ENCODE measurements at regions not wholly inside any gene's neighbourhood (a gene's known extent, or its start where the extent isn't known, plus 50 kb on each side); places are given as distances from the start of the nearest gene placed in this dataset.

DNA sequence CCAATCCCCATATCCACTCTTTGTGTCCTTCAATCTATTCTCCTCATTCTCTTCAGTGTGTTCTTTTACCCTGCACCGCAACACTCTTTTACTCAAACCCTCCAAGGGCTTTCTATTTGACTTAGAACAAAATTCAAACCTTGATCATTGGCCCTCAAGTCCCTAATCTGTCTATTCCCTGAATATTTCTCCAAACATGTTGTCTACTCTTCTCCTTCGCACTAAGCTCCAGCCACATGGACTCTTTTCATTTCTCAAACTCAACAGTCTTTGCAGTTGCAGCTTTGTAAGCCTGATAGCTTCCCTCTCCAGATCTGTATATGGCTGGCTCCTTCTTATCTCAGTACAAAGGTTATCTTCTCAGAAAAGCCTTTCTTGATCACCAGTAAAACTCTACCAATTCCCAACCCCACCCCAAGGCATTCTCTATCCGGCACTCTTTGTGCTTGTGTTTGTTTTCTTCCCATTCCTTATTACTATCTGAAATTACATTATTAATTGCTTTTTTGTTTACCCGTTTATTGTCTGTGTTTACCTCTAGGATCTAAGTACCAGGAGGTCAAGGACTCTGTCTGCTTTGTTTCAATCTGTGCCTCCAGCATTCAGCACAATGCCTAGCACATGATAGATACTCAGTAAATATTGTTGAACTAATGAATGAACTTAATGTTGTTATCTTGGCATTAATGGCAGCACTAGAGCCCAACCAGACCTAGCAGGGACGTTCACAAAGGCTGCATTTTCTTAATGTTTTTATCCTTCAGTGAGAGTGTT is 147.4 kb downstream of the BBOX1 start:
- Histone ChIP-seq H3K4me3 (no peak overlapping the region), H3K9me3 (no peaks in the 10 kb centered on the region), H3K27ac (no peak overlapping the region), H3K36me3 (no peaks in the 10 kb centered on the region), H3K4me1 (no peaks in the 10 kb centered on the region), H3K27me3 (no peaks in the 10 kb centered on the region)
- TF ChIP-seq, protein P1, sequence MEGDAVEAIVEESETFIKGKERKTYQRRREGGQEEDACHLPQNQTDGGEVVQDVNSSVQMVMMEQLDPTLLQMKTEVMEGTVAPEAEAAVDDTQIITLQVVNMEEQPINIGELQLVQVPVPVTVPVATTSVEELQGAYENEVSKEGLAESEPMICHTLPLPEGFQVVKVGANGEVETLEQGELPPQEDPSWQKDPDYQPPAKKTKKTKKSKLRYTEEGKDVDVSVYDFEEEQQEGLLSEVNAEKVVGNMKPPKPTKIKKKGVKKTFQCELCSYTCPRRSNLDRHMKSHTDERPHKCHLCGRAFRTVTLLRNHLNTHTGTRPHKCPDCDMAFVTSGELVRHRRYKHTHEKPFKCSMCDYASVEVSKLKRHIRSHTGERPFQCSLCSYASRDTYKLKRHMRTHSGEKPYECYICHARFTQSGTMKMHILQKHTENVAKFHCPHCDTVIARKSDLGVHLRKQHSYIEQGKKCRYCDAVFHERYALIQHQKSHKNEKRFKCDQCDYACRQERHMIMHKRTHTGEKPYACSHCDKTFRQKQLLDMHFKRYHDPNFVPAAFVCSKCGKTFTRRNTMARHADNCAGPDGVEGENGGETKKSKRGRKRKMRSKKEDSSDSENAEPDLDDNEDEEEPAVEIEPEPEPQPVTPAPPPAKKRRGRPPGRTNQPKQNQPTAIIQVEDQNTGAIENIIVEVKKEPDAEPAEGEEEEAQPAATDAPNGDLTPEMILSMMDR (IDR thresholded peaks at IDR 0.05): no peak
- intact Hi-C loops (cut with DNase I): loop anchor here (10.0 kb wide), 1 partner anchor 197 kb away; no protein-coding TSS in a partner anchor
- DNase-seq (ENCODE audit: low spot score in 2 of 2): no peak

- intact Hi-C loops (cut with DNase I): loop anchor here (10.0 kb wide), 1 partner anchor 198 kb away; no protein-coding TSS in a partner anchor
- Histone ChIP-seq H3K4me3 (no peak overlapping the region), H3K36me3 (no peaks in the 10 kb centered on the region), H3K27me3 (no peaks in the 10 kb centered on the region), H3K4me1 (no peaks in the 10 kb centered on the region), H3K9me3 (no peaks in the 10 kb centered on the region), H3K27ac (no peak overlapping the region)
- TF ChIP-seq, protein P1 (IDR thresholded peaks at IDR 0.05): no peak
- DNase-seq (ENCODE audit: low spot score in 2 of 2): no peak
Measured at GRCh38 chr11:27187075-27187847, 146.6 kb downstream of the BBOX1 start.

- no peak overlapping the region for H3K27ac ChIP-seq
- intact Hi-C loops (cut with DNase I): loop anchor here (10.0 kb wide), 1 partner anchor 198 kb away; no protein-coding TSS in a partner anchor
- no peak overlapping the region for H3K4me3 ChIP-seq
- H3K27me3 ChIP-seq: no peaks in the 10 kb centered on the region
- H3K4me1 ChIP-seq: no peaks in the 10 kb centered on the region
- H3K9me3 ChIP-seq: no peaks in the 10 kb centered on the region
- DNase-seq (ENCODE audit: low spot score in 2 of 2): no peak
- TF ChIP-seq, protein P1 (IDR thresholded peaks at IDR 0.05): no peak
- H3K36me3 ChIP-seq: no peaks in the 10 kb centered on the region
Measured at GRCh38 chr11:27186580-27186979, 146.0 kb downstream of the BBOX1 start.

- intact Hi-C loops (cut with DNase I): loop anchor here (1.0 to 10.0 kb wide), 3 partner anchors 112 to 302 kb away; no protein-coding TSS in a partner anchor
- no peaks in the 10 kb centered on the region for H3K36me3 ChIP-seq
- no peaks in the 10 kb centered on the region for H3K4me1 ChIP-seq
- H3K4me3 ChIP-seq: no peak overlapping the region
- no peak overlapping the region for H3K27ac ChIP-seq
- no peak for DNase-seq (ENCODE audit: low spot score in 2 of 2)
- no peaks in the 10 kb centered on the region for H3K27me3 ChIP-seq
- no peaks in the 10 kb centered on the region for H3K9me3 ChIP-seq
- TF ChIP-seq, protein P1 (IDR thresholded peaks at IDR 0.05): no peak
Measured at GRCh38 chr11:27184458-27185312, 144.1 kb downstream of the BBOX1 start.

All from ascending aorta (tissue), 2 donors.